ENCODE measurements at regions not wholly inside any gene's neighbourhood (a gene's known extent, or its start where the extent isn't known, plus 50 kb on each side); places are given as distances from the start of the nearest gene placed in this dataset.

GRCh38 chr11:116605543-116606459 lies 167.0 kb downstream of the BUD13 start (continued):
- TF ChIP-seq ZNF687 (CRISPR knock-in tag; IDR thresholded peaks at IDR 0.05) (no peak), POLR2AphosphoS2 (IDR thresholded peaks at IDR 0.05; ENCODE audit: low read depth, low read length) (no peak), ZSCAN22 (CRISPR knock-in tag; IDR thresholded peaks at IDR 0.05) (no peak), FOXK2 (IDR thresholded peaks at IDR 0.05) (no peak), SALL2 (CRISPR knock-in tag; IDR thresholded peaks at IDR 0.05) (no peak), ZMYM4 (CRISPR knock-in tag; IDR thresholded peaks at IDR 0.05) (peak; percentile 21; the same call in 1 of the 2 replicates), ZNF275 (CRISPR knock-in tag; IDR thresholded peaks at IDR 0.05; ENCODE audit: borderline replicate concordance) (no peak), KDM1A (CRISPR knock-in tag; IDR thresholded peaks at IDR 0.05) (no peak), ZFP90 (CRISPR knock-in tag; IDR thresholded peaks at IDR 0.05; ENCODE audit: borderline replicate concordance) (0 out of 2 replicates have a peak, but pooled peaks have one; percentile 59), ZFP36L1 (CRISPR knock-in tag; IDR thresholded peaks at IDR 0.05) (0 out of 2 replicates have a peak, but pooled peaks have one; percentile 64), MYPOP (CRISPR knock-in tag; IDR thresholded peaks at IDR 0.05) (no peak), MNT (IDR thresholded peaks at IDR 0.05) (no peak), CCAR2 (optimal IDR thresholded peaks at IDR 0.05; ENCODE audit: low read depth, low read length) (no peak), ELF4 (CRISPR knock-in tag; IDR thresholded peaks at IDR 0.05; ENCODE audit: borderline replicate concordance) (no peak), TERF1 (CRISPR knock-in tag; IDR thresholded peaks at IDR 0.05) (no peak), GABPA (IDR thresholded peaks at IDR 0.05; ENCODE audit: low read depth, low read length) (no peak), GABPA (CRISPR knock-in tag; IDR thresholded peaks at IDR 0.05; ENCODE audit: low read depth) (no peak; the same call in 1 of the 2 replicates), ZNF724P (CRISPR knock-in tag; IDR thresholded peaks at IDR 0.05; ENCODE audit: borderline replicate concordance) (no peak), KAT7 (CRISPR knock-in tag; IDR thresholded peaks at IDR 0.05; ENCODE audit: borderline replicate concordance) (no peak), ZNF878 (CRISPR knock-in tag; IDR thresholded peaks at IDR 0.05) (no peak), KDM5B (CRISPR knock-in tag; IDR thresholded peaks at IDR 0.05; ENCODE audit: borderline replicate concordance) (no peak)

Data from HepG2 (cell line).